Activated T-cell treated with anti-CD3 and anti-CD28 coated beads, Interleukin-2, amount 50 U/mL, for 1 hour (primary cell): ENCODE measurements at regions not wholly inside any gene's neighbourhood (a gene's known extent, or its start where the extent isn't known, plus 50 kb on each side); places are given as distances from the start of the nearest gene placed in this dataset.
"Not testable (repeated sequence)": the region's sequence is repeated elsewhere in the genome, so short reads cannot be mapped to it uniquely, and the experiment has no call there.

ENCODE experiments used
- DNase-seq: peaks from one replicate; pipeline ENCODE4 v3.0.0-alpha.2; 2020

- no peak for DNase-seq
Observed at GRCh38 chr12:131425112-131426075, 285.5 kb upstream of the SFSWAP start.

- no peak for DNase-seq
Observed at GRCh38 chr12:131428091-131428685, 282.7 kb upstream of the SFSWAP start.

- DNase-seq: not testable (repeated sequence)
Observed at GRCh38 chr12:131429221-131429620, 281.7 kb upstream of the SFSWAP start.

- not testable (repeated sequence) for DNase-seq
Observed at GRCh38 chr12:131429697-131430096, 281.2 kb upstream of the SFSWAP start.

- no peak for DNase-seq
Observed at GRCh38 chr12:131430158-131430742, 280.6 kb upstream of the SFSWAP start.

- not testable (repeated sequence) for DNase-seq
Observed at GRCh38 chr12:131431126-131431655, 279.7 kb upstream of the SFSWAP start.

GRCh38 chr12:131432532-131433260, 278.2 kb upstream of the SFSWAP start:
- DNase-seq: no peak

GRCh38 chr12:131434208-131435125, 276.4 kb upstream of the SFSWAP start:
- DNase-seq: no peak

- no peak for DNase-seq
Observed at GRCh38 chr12:131436922-131437705, 273.8 kb upstream of the SFSWAP start.

- no peak for DNase-seq
Observed at GRCh38 chr12:131437706-131438492, 273.0 kb upstream of the SFSWAP start.

GRCh38 chr12:131438493-131438835, 272.4 kb upstream of the SFSWAP start:
- DNase-seq: not testable (repeated sequence)

GRCh38 chr12:131438881-131439280, 272.0 kb upstream of the SFSWAP start:
- DNase-seq: no peak

GRCh38 chr12:131439752-131440151, 271.1 kb upstream of the SFSWAP start:
- DNase-seq: not testable (repeated sequence)

- DNase-seq: not testable (repeated sequence)
Observed at GRCh38 chr12:131440209-131441059, 270.5 kb upstream of the SFSWAP start.

- DNase-seq: no peak
Observed at GRCh38 chr12:131441060-131441396, 269.9 kb upstream of the SFSWAP start.

- no peak for DNase-seq
Observed at GRCh38 chr12:131441638-131442336, 269.1 kb upstream of the SFSWAP start.

- no peak for DNase-seq
Observed at GRCh38 chr12:131442337-131442918, 268.5 kb upstream of the SFSWAP start.
